ENCODE measurements at regions not wholly inside any gene's neighbourhood (a gene's known extent, or its start where the extent isn't known, plus 50 kb on each side); places are given as distances from the start of the nearest gene placed in this dataset.

- ATAC-seq: no peak
- no peak for TF ChIP-seq EP300 (IDR thresholded peaks at IDR 0.05)
- TF ChIP-seq CTCF (IDR thresholded peaks at IDR 0.05): no peak
- TF ChIP-seq POLR2A (IDR thresholded peaks at IDR 0.05): no peak
- no peak for TF ChIP-seq POLR2AphosphoS5 (IDR thresholded peaks at IDR 0.05)
- no peaks in the 10 kb centered on the region for H3K4me1 ChIP-seq
- H3K27ac ChIP-seq: no peak overlapping the region
- H3K4me3 ChIP-seq: no peak overlapping the region
- H3K9me3 ChIP-seq: no peaks in the 10 kb centered on the region
- WGBS, 2 donors (ENCODE audit: low coverage in 1 of 2): 43 to 46% methylated on average over 1 to 3 of the region's 3 CpGs
- H3K36me3 ChIP-seq: no peaks in the 10 kb centered on the region
- no peaks in the 10 kb centered on the region for H3K27me3 ChIP-seq
These were observed 252.6 kb downstream of the PAPSS1 start for GRCh38 chr4:107467461-107467860.

GRCh38 chr4:107458194-107458593 lies 261.8 kb downstream of the PAPSS1 start:
- Histone ChIP-seq H3K4me3 (no peak overlapping the region), H3K27ac (no peak overlapping the region), H3K27me3 (no peaks in the 10 kb centered on the region), H3K4me1 (peaks cover 0 to 12% (median 0%) of the 10 kb centered on the region in 3 donors), H3K9me3 (no peaks in the 10 kb centered on the region), H3K36me3 (no peaks in the 10 kb centered on the region)
- 81 to 100% methylated on average over 1 to 2 of the region's 2 CpGs for WGBS, 2 donors (ENCODE audit: low coverage in 1 of 2)
- no peak for ATAC-seq
- TF ChIP-seq EP300 (IDR thresholded peaks at IDR 0.05) (no peak), POLR2A (IDR thresholded peaks at IDR 0.05) (no peak)

- 35 to 39% methylated on average over 2 of the region's 2 CpGs for WGBS, 2 donors (ENCODE audit: low coverage in 1 of 2)
- Histone ChIP-seq H3K4me3 (no peak overlapping the region), H3K4me1 (peaks cover 0 to 24% (median 0%) of the 10 kb centered on the region in 3 donors), H3K36me3 (no peaks in the 10 kb centered on the region), H3K27ac (no peak overlapping the region), H3K27me3 (no peaks in the 10 kb centered on the region), H3K9me3 (no peaks in the 10 kb centered on the region)
- no peak for TF ChIP-seq CTCF (IDR thresholded peaks at IDR 0.05)
- TF ChIP-seq POLR2AphosphoS5 (IDR thresholded peaks at IDR 0.05): no peak
- TF ChIP-seq EP300 (IDR thresholded peaks at IDR 0.05): no peak
- TF ChIP-seq POLR2A (IDR thresholded peaks at IDR 0.05): no peak
- ATAC-seq: no peak
These were observed 266.0 kb downstream of the PAPSS1 start for GRCh38 chr4:107453987-107454386.

GRCh38 chr4:107452717-107453630 lies 267.1 kb downstream of the PAPSS1 start:
- Histone ChIP-seq H3K27ac (no peak overlapping the region), H3K4me1 (peaks cover 0 to 24% (median 0%) of the 10 kb centered on the region in 3 donors), H3K4me3 (no peak overlapping the region), H3K36me3 (no peaks in the 10 kb centered on the region), H3K27me3 (no peaks in the 10 kb centered on the region), H3K9me3 (no peaks in the 10 kb centered on the region)
- WGBS, 2 donors (ENCODE audit: low coverage in 1 of 2): 25 to 44% methylated on average over 3 of the region's 3 CpGs
- TF ChIP-seq EP300 (IDR thresholded peaks at IDR 0.05) (no peak), POLR2A (IDR thresholded peaks at IDR 0.05) (no peak), CTCF (IDR thresholded peaks at IDR 0.05) (no peak), POLR2AphosphoS5 (IDR thresholded peaks at IDR 0.05) (no peak)
- no peak for ATAC-seq

- Histone ChIP-seq H3K9me3 (no peaks in the 10 kb centered on the region), H3K4me1 (peaks cover 0 to 24% (median 0%) of the 10 kb centered on the region in 3 donors), H3K36me3 (no peaks in the 10 kb centered on the region), H3K27me3 (no peaks in the 10 kb centered on the region), H3K4me3 (no peak overlapping the region), H3K27ac (peak overlapping the region in 1 of 4 donors; percentile 19)
- ATAC-seq: no peak
- TF ChIP-seq EP300 (IDR thresholded peaks at IDR 0.05): no peak
- TF ChIP-seq POLR2A (IDR thresholded peaks at IDR 0.05): no peak
- no peak for TF ChIP-seq CTCF (IDR thresholded peaks at IDR 0.05)
- TF ChIP-seq POLR2AphosphoS5 (IDR thresholded peaks at IDR 0.05): no peak
- WGBS, 2 donors (ENCODE audit: low coverage in 1 of 2): 13 to 27% methylated on average over 3 to 4 of the region's 4 CpGs
These were observed 270.2 kb downstream of the PAPSS1 start for GRCh38 chr4:107449611-107450369.
